IMR-90 (cell line): ENCODE measurements at regions not wholly inside any gene's neighbourhood (a gene's known extent, or its start where the extent isn't known, plus 50 kb on each side); places are given as distances from the start of the nearest gene placed in this dataset.

Experiments used
- ATAC-seq: fragments of 200-7000 bp; cut with Tn5 transposase; 2 replicates; pipeline ENCODE4 v1.9.1; 2020; ENCODE audit warnings: low read depth, mild to moderate bottlenecking, moderate library complexity
- BruUV-seq: library from RNA; stranded (reverse); fragments of 400-500 nt; replicated peaks from 2 replicates; lab custom pipeline; 2021; lab: Mats Ljungman, UMichigan
- CTCF ChIA-PET: fragments of 300-600 bp; formaldehyde crosslinking; extraction: SDS; loops from one replicate; lab custom pipeline; 2021; ENCODE audit warnings: antibody characterized with exemption; lab: Yijun Ruan, JAX
- POLR2A ChIA-PET: fragments of 300-600 bp; sonication (Branson Sonifier 250); formaldehyde crosslinking; loops from one replicate; lab custom pipeline; 2022; ENCODE audit warnings: antibody characterized with exemption; ENCODE audit not compliant: unreplicated experiment; lab: Charles Lee
- DNase-seq: peaks from one replicate; pipeline ENCODE4 v3.0.0; 2013
- H2AFZ ChIP-seq: replicated peaks from 2 replicates; pipeline ENCODE3; 2013; ENCODE audit warnings: low read length, mild to moderate bottlenecking; ENCODE audit not compliant: poor library complexity
- H2AK5ac ChIP-seq: 2 replicates; pipeline ENCODE4 v1.6.1; 2013; ENCODE audit warnings: low read depth, low read length, inconsistent platforms
- H2AK9ac ChIP-seq: replicated peaks from 2 replicates; pipeline ENCODE3; 2013; ENCODE audit warnings: mild to moderate bottlenecking, low read depth, low read length, moderate library complexity; ENCODE audit not compliant: poor library complexity
- H2BK120ac ChIP-seq: 2 replicates; pipeline ENCODE4 v1.6.1; 2013; ENCODE audit warnings: low read depth, low read length, inconsistent platforms
- H2BK15ac ChIP-seq: 3 replicates; pipeline ENCODE4 v1.6.1; 2013; ENCODE audit warnings: low read depth, low read length, inconsistent platforms
- H2BK20ac ChIP-seq: 2 replicates; pipeline ENCODE4 v1.6.1; 2013; ENCODE audit warnings: low read depth, mild to moderate bottlenecking, inconsistent platforms, low read length, moderate library complexity
- H2BK5ac ChIP-seq: 2 replicates; pipeline ENCODE4 v1.6.1; 2013; ENCODE audit warnings: mild to moderate bottlenecking, low read depth, low read length, inconsistent platforms; ENCODE audit not compliant: poor library complexity, severe bottlenecking
- H3K14ac ChIP-seq: replicated peaks from 2 replicates; pipeline ENCODE4 v1.6.1; 2013; ENCODE audit warnings: low read depth, low read length, inconsistent platforms
- H3K18ac ChIP-seq: 2 replicates; pipeline ENCODE4 v1.6.1; 2013; ENCODE audit warnings: low read depth, low read length, control low read depth
- H3K23ac ChIP-seq: 2 replicates; pipeline ENCODE4 v1.6.1; 2013; ENCODE audit warnings: low read depth, low read length, inconsistent platforms
- H3K27ac ChIP-seq: 2 replicates; pipeline ENCODE4 v1.5.1; 2013; ENCODE audit warnings: mild to moderate bottlenecking, control low read depth, low read length; ENCODE audit not compliant: insufficient read depth
- H3K27me3 ChIP-seq: 2 replicates; pipeline ENCODE4 v1.6.1; 2013; ENCODE audit warnings: low read length; ENCODE audit not compliant: control insufficient read depth, insufficient read depth
- H3K36me3 ChIP-seq: 2 replicates; pipeline ENCODE4 v1.6.1; 2013; ENCODE audit warnings: low read length, mixed read lengths; ENCODE audit not compliant: control insufficient read depth, insufficient read depth
- H3K4ac ChIP-seq: 2 replicates; pipeline ENCODE4 v1.6.1; 2013; ENCODE audit warnings: low read depth, low read length, inconsistent platforms
- H3K4me1 ChIP-seq: 2 replicates; pipeline ENCODE4 v1.6.1; 2013; ENCODE audit warnings: low read length, mixed read lengths; ENCODE audit not compliant: control insufficient read depth, insufficient read depth
- H3K4me2 ChIP-seq: 2 replicates; pipeline ENCODE4 v1.6.1; 2013; ENCODE audit warnings: low read depth, mild to moderate bottlenecking, control low read depth, low read length, moderate library complexity
- H3K4me3 ChIP-seq: 2 replicates; pipeline ENCODE4 v1.5.1; 2013; ENCODE audit warnings: low read depth, mild to moderate bottlenecking, control low read depth, low read length, moderate library complexity; ENCODE audit not compliant: insufficient read depth
- H3K56ac ChIP-seq: 2 replicates; pipeline ENCODE4 v1.6.1; 2013; ENCODE audit warnings: low read length, inconsistent platforms; ENCODE audit not compliant: insufficient read depth; ENCODE audit errors: extremely low read depth
- H3K79me1 ChIP-seq, 2 experiments: 2 replicates each; pipeline ENCODE4 v1.6.1; 2013; ENCODE audit warnings: low read length in 2 of 2, inconsistent platforms in 1 of 2, low read depth in 1 of 2
- H3K9ac ChIP-seq: 2 replicates; pipeline ENCODE4 v1.6.1; 2013; ENCODE audit warnings: low read depth, low read length, control low read depth
- H3K9me1 ChIP-seq: 2 replicates; pipeline ENCODE4 v1.6.1; 2013; ENCODE audit warnings: low read length, inconsistent platforms; ENCODE audit not compliant: insufficient read depth
- H3K9me3 ChIP-seq: 2 replicates; pipeline ENCODE4 v1.6.1; 2013; ENCODE audit warnings: low read length; ENCODE audit not compliant: control insufficient read depth, insufficient read depth
- H4K20me1 ChIP-seq: 2 replicates; pipeline ENCODE4 v1.6.1; 2013; ENCODE audit warnings: low read length, inconsistent platforms; ENCODE audit not compliant: insufficient read depth
- H4K5ac ChIP-seq: 2 replicates; pipeline ENCODE4 v1.6.1; 2013; ENCODE audit warnings: mild to moderate bottlenecking, low read depth, low read length, control low read depth
- H4K8ac ChIP-seq, 2 experiments: 2 replicates each; pipeline ENCODE4 v1.6.1; 2013; ENCODE audit warnings: low read depth in 2 of 2, low read length in 2 of 2, control low read depth in 1 of 2, inconsistent platforms in 1 of 2
- H4K91ac ChIP-seq: 2 replicates; pipeline ENCODE4 v1.6.1; 2013; ENCODE audit warnings: low read depth, low read length, inconsistent platforms; ENCODE audit not compliant: insufficient read depth
- BHLHE40 ChIP-seq: fragments of 150-350 bp; IDR thresholded peaks from 2 replicates; pipeline ENCODE4 v1.6.1; 2016; ENCODE audit warnings: mild to moderate bottlenecking, low read depth, low read length
- POLR2A ChIP-seq: IDR thresholded peaks from 2 replicates; pipeline ENCODE4 v1.6.1; 2012; ENCODE audit warnings: mild to moderate bottlenecking, low read depth, low read length
- RFX5 ChIP-seq: IDR thresholded peaks from 2 replicates; pipeline ENCODE4 v1.8.0; 2012; ENCODE audit warnings: low read depth, mild to moderate bottlenecking, low read length, moderate library complexity
- SMC3 ChIP-seq: fragments of 150-350 bp; IDR thresholded peaks from 2 replicates; pipeline ENCODE4 v1.6.1; 2016; ENCODE audit warnings: low read depth, mild to moderate bottlenecking, antibody characterized with exemption, low read length, moderate library complexity
- WGBS, 2 experiments: methylation state at CpG; one replicate each; pipeline versions ENCODE4 v1.1.5 to v1.1.7; 2013; ENCODE audit warnings: missing lambda C conversion rate in 2 of 2; ENCODE audit not compliant: insufficient read length in 1 of 2; ENCODE audit errors: extremely low coverage in 2 of 2; 5-methylcytosine and 5-hydroxymethylcytosine counted together
- dilution Hi-C: fragments of 300-500 bp; cut with HindIII; formaldehyde crosslinking; loops from one replicate; pipeline ENCODE4 v1.14.3; 2018; ENCODE audit warnings: low sequenced_read_pairs; ENCODE audit not compliant: unreplicated experiment
- in situ Hi-C: fragments of 300-500 bp; cut with MboI; formaldehyde crosslinking; loops from 3 replicates; pipeline ENCODE4 v1.14.3; 2019; ENCODE audit warnings: low sequenced_read_pairs, inconsistent platforms, mixed read lengths
- intact Hi-C: fragments of 100-400 bp; cut with micrococcal nuclease; formaldehyde crosslinking; loops from 2 replicates; pipeline ENCODE4 v1.10.0; 2022
- TF ChIP-seq, protein P1 (sequence below): fragments of 150-350 bp; IDR thresholded peaks from 2 replicates; pipeline ENCODE4 v1.6.1; 2017; ENCODE audit warnings: mild to moderate bottlenecking, antibody characterized with exemption, low read length, low read depth

DNA sequence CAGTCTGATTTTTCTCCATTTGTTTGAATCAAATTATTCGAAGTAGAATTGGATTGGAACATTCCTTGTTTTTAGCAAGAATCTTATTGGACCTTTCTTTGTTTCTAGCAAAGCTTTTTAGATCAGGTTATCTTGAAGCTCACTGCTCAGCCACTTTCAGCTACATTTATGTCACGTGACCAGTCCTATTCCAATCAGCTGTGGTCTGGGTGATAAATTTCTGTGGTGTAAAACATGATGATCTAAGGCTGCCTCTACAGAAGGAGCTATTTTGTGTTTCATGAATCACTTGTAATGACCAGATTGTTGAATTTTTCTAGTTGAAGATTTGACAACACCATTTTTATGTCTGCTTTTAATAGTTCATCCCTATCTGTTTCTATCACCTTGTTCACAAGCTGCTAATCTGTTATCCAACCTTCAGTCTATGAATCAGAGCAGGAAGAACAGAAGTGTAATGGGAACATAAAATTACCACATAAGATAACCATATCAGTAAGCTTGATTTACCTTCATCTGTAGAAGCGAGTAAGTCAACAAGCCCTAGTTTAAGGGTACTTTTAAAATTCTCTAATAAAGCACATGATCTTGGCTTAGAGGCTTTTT is 101.0 kb upstream of the MAP3K7 start:
- intact Hi-C loops (no loop called here), dilution Hi-C loops (no loop called here), in situ Hi-C loops (no loop called here)
- Histone ChIP-seq H4K5ac (no peak overlapping the region), H2BK20ac (no peak overlapping the region), H2BK5ac (no peak overlapping the region), H2BK120ac (no peak overlapping the region), H3K23ac (no peak overlapping the region), H3K18ac (no peak overlapping the region), H3K9me3 (no peaks in the 10 kb centered on the region), H2BK15ac (no peak overlapping the region), H3K9me1 (no peaks in the 10 kb centered on the region), H3K79me1 (no peaks in the 10 kb centered on the region), H3K4me1 (no peaks in the 10 kb centered on the region), H4K91ac (no peak overlapping the region), H2AK9ac (no peak overlapping the region), H3K27ac (no peak overlapping the region), H3K36me3 (no peaks in the 10 kb centered on the region), H3K4me3 (no peak overlapping the region), H3K27me3 (no peaks in the 10 kb centered on the region), H4K20me1 (no peaks in the 10 kb centered on the region), H3K4me2 (no peak overlapping the region), H3K56ac (no peak overlapping the region), H3K14ac (no peak overlapping the region), H3K9ac (no peak overlapping the region), H2AFZ (no peak overlapping the region), H4K8ac (no peak overlapping the region), H3K4ac (no peak overlapping the region), H2AK5ac (no peak overlapping the region)
- CTCF ChIA-PET = no interaction called here
- BruUV-seq = no TSS peak
- no CpG with 5 or more reads among the region's 3 CpGs for WGBS, 2 experiments
- ATAC-seq = no peak
- TF ChIP-seq RFX5 (no peak), SMC3 (no peak), BHLHE40 (no peak), POLR2A (no peak)
- TF ChIP-seq, protein P1, sequence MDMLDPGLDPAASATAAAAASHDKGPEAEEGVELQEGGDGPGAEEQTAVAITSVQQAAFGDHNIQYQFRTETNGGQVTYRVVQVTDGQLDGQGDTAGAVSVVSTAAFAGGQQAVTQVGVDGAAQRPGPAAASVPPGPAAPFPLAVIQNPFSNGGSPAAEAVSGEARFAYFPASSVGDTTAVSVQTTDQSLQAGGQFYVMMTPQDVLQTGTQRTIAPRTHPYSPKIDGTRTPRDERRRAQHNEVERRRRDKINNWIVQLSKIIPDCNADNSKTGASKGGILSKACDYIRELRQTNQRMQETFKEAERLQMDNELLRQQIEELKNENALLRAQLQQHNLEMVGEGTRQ = no peak
- no peak for DNase-seq
- POLR2A ChIA-PET = no interaction called here
